ENCODE measurements at regions not wholly inside any gene's neighbourhood (a gene's known extent, or its start where the extent isn't known, plus 50 kb on each side); places are given as distances from the start of the nearest gene placed in this dataset.
"Not testable (repeated sequence)": the region's sequence is repeated elsewhere in the genome, so short reads cannot be mapped to it uniquely, and the experiment has no call there.

- no peak for DNase-seq
- Histone ChIP-seq H3K27me3 (ENCODE audit: control insufficient read depth, insufficient read depth, low read length) (no peaks in the 10 kb centered on the region), H3K36me3 (replicated peaks; ENCODE audit: control insufficient read depth, insufficient read depth, low read length) (no peaks in the 10 kb centered on the region), H3K4me3 (ENCODE audit: insufficient read depth, low read depth, low read length) (no peak overlapping the region)
These were observed 387.8 kb upstream of the SLC39A10 start for GRCh38 chr2:195269220-195269619.

GRCh38 chr2:195257979-195258378 is 399.0 kb upstream of the SLC39A10 start:
- Histone ChIP-seq H3K27me3 (ENCODE audit: control insufficient read depth, insufficient read depth, low read length) (no peaks in the 10 kb centered on the region), H3K4me3 (ENCODE audit: insufficient read depth, low read depth, low read length) (no peak overlapping the region), H3K36me3 (replicated peaks; ENCODE audit: control insufficient read depth, insufficient read depth, low read length) (no peaks in the 10 kb centered on the region)
- no peak for DNase-seq

- H3K36me3 ChIP-seq (replicated peaks; ENCODE audit: control insufficient read depth, insufficient read depth, low read length), result no peaks in the 10 kb centered on the region
- H3K27me3 ChIP-seq (ENCODE audit: control insufficient read depth, insufficient read depth, low read length), result no peaks in the 10 kb centered on the region
- H3K4me3 ChIP-seq (ENCODE audit: insufficient read depth, low read depth, low read length), result no peak overlapping the region
- no peak for DNase-seq
These were observed 405.0 kb upstream of the SLC39A10 start for GRCh38 chr2:195252018-195252417.

- DNase-seq, result no peak
- Histone ChIP-seq H3K36me3 (replicated peaks; ENCODE audit: control insufficient read depth, insufficient read depth, low read length) (no peaks in the 10 kb centered on the region), H3K4me3 (ENCODE audit: insufficient read depth, low read depth, low read length) (no peak overlapping the region), H3K27me3 (ENCODE audit: control insufficient read depth, insufficient read depth, low read length) (no peaks in the 10 kb centered on the region)
These were observed 405.8 kb upstream of the SLC39A10 start for GRCh38 chr2:195251214-195251613.

- Histone ChIP-seq H3K4me3 (ENCODE audit: insufficient read depth, low read depth, low read length) (no peak overlapping the region), H3K36me3 (replicated peaks; ENCODE audit: control insufficient read depth, insufficient read depth, low read length) (no peaks in the 10 kb centered on the region), H3K27me3 (ENCODE audit: control insufficient read depth, insufficient read depth, low read length) (no peaks in the 10 kb centered on the region)
- no peak for DNase-seq
These were observed 418.2 kb upstream of the SLC39A10 start for GRCh38 chr2:195238826-195239225.

- no peak for DNase-seq
- Histone ChIP-seq H3K27me3 (ENCODE audit: control insufficient read depth, insufficient read depth, low read length) (no peaks in the 10 kb centered on the region), H3K4me3 (ENCODE audit: insufficient read depth, low read depth, low read length) (no peak overlapping the region), H3K36me3 (replicated peaks; ENCODE audit: control insufficient read depth, insufficient read depth, low read length) (no peaks in the 10 kb centered on the region)
These were observed 418.6 kb upstream of the SLC39A10 start for GRCh38 chr2:195238379-195238778.

- DNase-seq; H3K36me3 ChIP-seq (replicated peaks; ENCODE audit: control insufficient read depth, insufficient read depth, low read length); H3K27me3 ChIP-seq (ENCODE audit: control insufficient read depth, insufficient read depth, low read length); H3K4me3 ChIP-seq (ENCODE audit: insufficient read depth, low read depth, low read length): not testable (repeated sequence)
These were observed 428.5 kb upstream of the SLC39A10 start for GRCh38 chr2:195228547-195228946.

- Histone ChIP-seq H3K4me3 (ENCODE audit: insufficient read depth, low read depth, low read length) (no peak overlapping the region), H3K36me3 (replicated peaks; ENCODE audit: control insufficient read depth, insufficient read depth, low read length) (no peaks in the 10 kb centered on the region), H3K27me3 (ENCODE audit: control insufficient read depth, insufficient read depth, low read length) (no peaks in the 10 kb centered on the region; the same call in 1 of the 2 replicates)
- DNase-seq, result no peak
These were observed 443.0 kb upstream of the SLC39A10 start for GRCh38 chr2:195214072-195214471.

GRCh38 chr2:195212586-195212985 is 444.4 kb upstream of the SLC39A10 start:
- no peak for DNase-seq
- no peak overlapping the region for H3K4me3 ChIP-seq (ENCODE audit: insufficient read depth, low read depth, low read length)
- H3K36me3 ChIP-seq (replicated peaks; ENCODE audit: control insufficient read depth, insufficient read depth, low read length), result no peaks in the 10 kb centered on the region
- no peaks in the 10 kb centered on the region; the same call in 1 of the 2 replicates for H3K27me3 ChIP-seq (ENCODE audit: control insufficient read depth, insufficient read depth, low read length)

GRCh38 chr2:195202163-195202845 is 454.7 kb upstream of the SLC39A10 start:
- DNase-seq, result no peak
- H3K27me3 ChIP-seq (ENCODE audit: control insufficient read depth, insufficient read depth, low read length), result no peaks in the 10 kb centered on the region; the same call in 1 of the 2 replicates
- no peaks in the 10 kb centered on the region for H3K36me3 ChIP-seq (replicated peaks; ENCODE audit: control insufficient read depth, insufficient read depth, low read length)
- H3K4me3 ChIP-seq (ENCODE audit: insufficient read depth, low read depth, low read length), result no peak overlapping the region

- Histone ChIP-seq H3K4me3 (ENCODE audit: insufficient read depth, low read depth, low read length) (no peak overlapping the region), H3K27me3 (ENCODE audit: control insufficient read depth, insufficient read depth, low read length) (no peaks in the 10 kb centered on the region; the same call in 1 of the 2 replicates), H3K36me3 (replicated peaks; ENCODE audit: control insufficient read depth, insufficient read depth, low read length) (no peaks in the 10 kb centered on the region)
- no peak for DNase-seq
These were observed 457.2 kb upstream of the SLC39A10 start for GRCh38 chr2:195199864-195200263.

GRCh38 chr2:195181059-195181705 is 475.8 kb upstream of the SLC39A10 start:
- no peaks in the 10 kb centered on the region for H3K27me3 ChIP-seq (ENCODE audit: control insufficient read depth, insufficient read depth, low read length)

GRCh38 chr2:195168369-195168768 is 488.7 kb upstream of the SLC39A10 start:
- no peak overlapping the region for H3K4me3 ChIP-seq (ENCODE audit: insufficient read depth, low read depth, low read length)
- DNase-seq, result no peak
- no peaks in the 10 kb centered on the region for H3K36me3 ChIP-seq (replicated peaks; ENCODE audit: control insufficient read depth, insufficient read depth, low read length)
- H3K27me3 ChIP-seq (ENCODE audit: control insufficient read depth, insufficient read depth, low read length), result no peaks in the 10 kb centered on the region

More at GRCh38 chr2:195181059-195181705, 475.8 kb upstream of the SLC39A10 start:
- H3K4me3 ChIP-seq (ENCODE audit: insufficient read depth, low read depth, low read length), result no peak overlapping the region
- DNase-seq, result no peak
- H3K36me3 ChIP-seq (replicated peaks; ENCODE audit: control insufficient read depth, insufficient read depth, low read length), result no peaks in the 10 kb centered on the region

- DNase-seq, result no peak
- no peak overlapping the region for H3K4me3 ChIP-seq (ENCODE audit: insufficient read depth, low read depth, low read length)
- H3K36me3 ChIP-seq (replicated peaks; ENCODE audit: control insufficient read depth, insufficient read depth, low read length), result no peaks in the 10 kb centered on the region
- no peaks in the 10 kb centered on the region for H3K27me3 ChIP-seq (ENCODE audit: control insufficient read depth, insufficient read depth, low read length)
These were observed 492.1 kb upstream of the SLC39A10 start for GRCh38 chr2:195164930-195165329.

- no peak for DNase-seq
- Histone ChIP-seq H3K27me3 (ENCODE audit: control insufficient read depth, insufficient read depth, low read length) (no peaks in the 10 kb centered on the region), H3K36me3 (replicated peaks; ENCODE audit: control insufficient read depth, insufficient read depth, low read length) (no peaks in the 10 kb centered on the region), H3K4me3 (ENCODE audit: insufficient read depth, low read depth, low read length) (no peak overlapping the region)
These were observed 494.1 kb upstream of the SLC39A10 start for GRCh38 chr2:195162918-195163317.
